Keratinocyte (primary cell): ENCODE measurements at regions not wholly inside any gene's neighbourhood (a gene's known extent, or its start where the extent isn't known, plus 50 kb on each side); places are given as distances from the start of the nearest gene placed in this dataset.

Experiments
- DNase-seq: peaks from one replicate; pipeline ENCODE4 v3.0.0-alpha.2; 2011; ENCODE audit warnings: low read depth, missing footprints, low spot score
- FAIRE-seq: peaks from 2 replicates; lab custom pipeline; 2011; peaks lifted over from hg19 to GRCh38; lab: Jason Lieb, UNC
- H2AFZ ChIP-seq: 2 replicates; pipeline ENCODE4 v1.6.0; 2012; ENCODE audit warnings: low read length, control low read depth, inconsistent platforms; ENCODE audit not compliant: control insufficient read depth
- H3K27ac ChIP-seq: 2 replicates; pipeline ENCODE4 v1.5.1; 2011; ENCODE audit warnings: low read length; ENCODE audit not compliant: control insufficient read depth, insufficient read depth
- H3K27me3 ChIP-seq: 3 replicates; pipeline ENCODE4 v1.6.0; 2011; ENCODE audit warnings: low read length; ENCODE audit not compliant: control insufficient read depth, insufficient read depth; ENCODE audit errors: extremely low read depth
- H3K36me3 ChIP-seq, 2 experiments: 2 replicates in 1 of 2; 3 replicates in 1 of 2; pipeline ENCODE4 v1.5.1; 2011; ENCODE audit warnings: low read length in 2 of 2, mild to moderate bottlenecking in 1 of 2; ENCODE audit not compliant: control insufficient read depth in 2 of 2, insufficient read depth in 2 of 2; ENCODE audit errors: extremely low read depth in 1 of 2
- H3K4me1 ChIP-seq: 3 replicates; pipeline ENCODE4 v1.5.1; 2011; ENCODE audit warnings: low read length; ENCODE audit not compliant: control insufficient read depth, insufficient read depth; ENCODE audit errors: extremely low read depth
- H3K4me2 ChIP-seq: 3 replicates; pipeline ENCODE4 v1.6.0; 2011; ENCODE audit warnings: low read depth, low read length; ENCODE audit not compliant: control insufficient read depth, insufficient read depth; ENCODE audit errors: extremely low read depth
- H3K4me3 ChIP-seq, 3 experiments: fragments of 200-600 bp in 1 of 3; sonication (generic) in 1 of 3; 2 replicates in 2 of 3; 3 replicates in 1 of 3; pipeline ENCODE4 v1.5.1; 2011 to 2016; ENCODE audit warnings: low read length in 3 of 3, mild to moderate bottlenecking in 3 of 3, control low read depth in 2 of 3, inconsistent platforms in 1 of 3, low read depth in 1 of 3, mixed read lengths in 1 of 3, mixed run types in 1 of 3, moderate library complexity in 1 of 3; ENCODE audit not compliant: control insufficient read depth in 2 of 3, insufficient read depth in 2 of 3; ENCODE audit errors: extremely low read depth in 1 of 3
- H3K79me2 ChIP-seq: 2 replicates; pipeline ENCODE4 v1.6.0; 2012; ENCODE audit warnings: low read length; ENCODE audit not compliant: control insufficient read depth, insufficient read depth
- H3K9ac ChIP-seq: 3 replicates; pipeline ENCODE4 v1.6.0; 2011; ENCODE audit warnings: low read length; ENCODE audit not compliant: control insufficient read depth, insufficient read depth; ENCODE audit errors: extremely low read depth
- H3K9me1 ChIP-seq: 3 replicates; pipeline ENCODE4 v1.6.0; 2011; ENCODE audit warnings: low read length; ENCODE audit not compliant: control insufficient read depth, insufficient read depth; ENCODE audit errors: extremely low read depth
- H3K9me3 ChIP-seq: 2 replicates; pipeline ENCODE4 v1.5.1; 2012; ENCODE audit warnings: low read depth, low read length; ENCODE audit not compliant: control insufficient read depth
- H4K20me1 ChIP-seq: 3 replicates; pipeline ENCODE4 v1.6.0; 2011; ENCODE audit warnings: low read length; ENCODE audit not compliant: control insufficient read depth, insufficient read depth; ENCODE audit errors: extremely low read depth
- CTCF ChIP-seq, 3 experiments: IDR thresholded peaks in 1 of 3; conservative IDR thresholded peaks in 1 of 3; optimal IDR thresholded peaks in 1 of 3; 2 replicates in 2 of 3; 3 replicates in 1 of 3; pipeline versions ENCODE3 to v1.5.1; 2011; ENCODE audit warnings: low read length in 3 of 3, mild to moderate bottlenecking in 3 of 3, moderate library complexity in 2 of 3, control low read depth in 1 of 3, inconsistent platforms in 1 of 3; ENCODE audit not compliant: insufficient read depth in 2 of 3; ENCODE audit errors: extremely low read depth in 1 of 3
- EZH2 ChIP-seq: IDR thresholded peaks from one replicate; pipeline ENCODE4 v1.6.1; 2012; ENCODE audit warnings: inconsistent platforms, mild to moderate bottlenecking, low read length, moderate library complexity
- dilution Hi-C: fragments of 300-500 bp; cut with MboI; formaldehyde crosslinking; loops from one replicate; pipeline ENCODE4 v1.7.0; 2020; ENCODE audit warnings: low sequenced_read_pairs; ENCODE audit not compliant: extremely low pct_ligation_motif_present

GRCh38 chr5:74994826-74995225, 57.5 kb downstream of the GCNT4 start:
- Histone ChIP-seq H3K9me1 (no peaks in the 10 kb centered on the region), H3K27ac (no peak overlapping the region), H3K9ac (no peak overlapping the region), H3K9me3 (no peaks in the 10 kb centered on the region), H3K4me3 (no peak overlapping the region), H2AFZ (no peak overlapping the region), H3K36me3 (no peaks in the 10 kb centered on the region), H3K4me2 (no peak overlapping the region), H4K20me1 (no peaks in the 10 kb centered on the region), H3K79me2 (no peaks in the 10 kb centered on the region), H3K27me3 (no peaks in the 10 kb centered on the region), H3K4me1 (peaks cover 17% of the 10 kb centered on the region)
- dilution Hi-C loops: no loop called here
- TF ChIP-seq CTCF (optimal IDR thresholded peaks at IDR 0.05 in 1 of 3, IDR thresholded peaks at IDR 0.05 in 1 of 3, conservative IDR thresholded peaks at IDR 0.05 in 1 of 3; ENCODE audit: extremely low read depth in 1 of 3, insufficient read depth in 2 of 3, low read length in 3 of 3): no peak
- no peak for TF ChIP-seq EZH2
- FAIRE-seq (no peak), DNase-seq (no peak)

GRCh38 chr5:74993743-74994142, 58.6 kb downstream of the GCNT4 start:
- H3K9me1 ChIP-seq: no peaks in the 10 kb centered on the region
- H3K9ac ChIP-seq: no peak overlapping the region
- H3K36me3 ChIP-seq: no peaks in the 10 kb centered on the region
- H3K4me1 ChIP-seq: peaks cover 17% of the 10 kb centered on the region
- H3K4me3 ChIP-seq: no peak overlapping the region
- H3K9me3 ChIP-seq: no peaks in the 10 kb centered on the region
- no peaks in the 10 kb centered on the region for H4K20me1 ChIP-seq
- H3K27me3 ChIP-seq: no peaks in the 10 kb centered on the region
- H3K79me2 ChIP-seq: no peaks in the 10 kb centered on the region
- no peak overlapping the region for H3K27ac ChIP-seq
- no peak for FAIRE-seq
- no peak overlapping the region for H3K4me2 ChIP-seq
- no peak overlapping the region for H2AFZ ChIP-seq
- no peak for DNase-seq
- TF ChIP-seq EZH2 (no peak), CTCF (optimal IDR thresholded peaks at IDR 0.05 in 1 of 3, IDR thresholded peaks at IDR 0.05 in 1 of 3, conservative IDR thresholded peaks at IDR 0.05 in 1 of 3; ENCODE audit: extremely low read depth in 1 of 3, insufficient read depth in 2 of 3, low read length in 3 of 3) (no peak)
- dilution Hi-C loops: no loop called here
